ENCODE measurements at regions not wholly inside any gene's neighbourhood (a gene's known extent, or its start where the extent isn't known, plus 50 kb on each side); places are given as distances from the start of the nearest gene placed in this dataset.
A peak's percentile ranks its signal among the peaks of the same experiment; 100 is the strongest.

DNA sequence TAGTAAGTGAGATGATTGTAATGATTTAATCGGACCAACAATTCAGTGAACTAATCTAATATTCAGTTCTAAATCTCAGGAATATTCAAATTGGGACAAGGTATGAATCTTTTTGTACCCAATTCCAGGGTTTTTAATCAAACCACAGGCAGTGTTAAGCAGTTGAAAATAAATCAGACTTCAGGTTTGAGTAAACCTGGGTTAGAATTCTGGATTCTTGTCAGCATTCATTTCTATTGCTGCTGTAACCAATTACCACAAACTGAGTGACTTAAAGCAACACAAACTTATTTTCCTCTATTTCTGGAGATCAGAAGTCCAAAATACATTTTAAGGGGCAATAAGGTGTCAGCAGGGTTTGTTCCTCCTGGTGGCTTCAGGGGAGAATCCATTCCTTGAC, 208.4 kb upstream of the ZPLD1 start:
- H3K36me3 ChIP-seq: no peaks in the 10 kb centered on the region
- H3K4me3 ChIP-seq: no peak overlapping the region
- H3K27me3 ChIP-seq: no peaks in the 10 kb centered on the region
- TF ChIP-seq, protein P1, sequence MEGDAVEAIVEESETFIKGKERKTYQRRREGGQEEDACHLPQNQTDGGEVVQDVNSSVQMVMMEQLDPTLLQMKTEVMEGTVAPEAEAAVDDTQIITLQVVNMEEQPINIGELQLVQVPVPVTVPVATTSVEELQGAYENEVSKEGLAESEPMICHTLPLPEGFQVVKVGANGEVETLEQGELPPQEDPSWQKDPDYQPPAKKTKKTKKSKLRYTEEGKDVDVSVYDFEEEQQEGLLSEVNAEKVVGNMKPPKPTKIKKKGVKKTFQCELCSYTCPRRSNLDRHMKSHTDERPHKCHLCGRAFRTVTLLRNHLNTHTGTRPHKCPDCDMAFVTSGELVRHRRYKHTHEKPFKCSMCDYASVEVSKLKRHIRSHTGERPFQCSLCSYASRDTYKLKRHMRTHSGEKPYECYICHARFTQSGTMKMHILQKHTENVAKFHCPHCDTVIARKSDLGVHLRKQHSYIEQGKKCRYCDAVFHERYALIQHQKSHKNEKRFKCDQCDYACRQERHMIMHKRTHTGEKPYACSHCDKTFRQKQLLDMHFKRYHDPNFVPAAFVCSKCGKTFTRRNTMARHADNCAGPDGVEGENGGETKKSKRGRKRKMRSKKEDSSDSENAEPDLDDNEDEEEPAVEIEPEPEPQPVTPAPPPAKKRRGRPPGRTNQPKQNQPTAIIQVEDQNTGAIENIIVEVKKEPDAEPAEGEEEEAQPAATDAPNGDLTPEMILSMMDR (IDR thresholded peaks at IDR 0.05 in 4 of 5, conservative IDR thresholded peaks at IDR 0.05 in 1 of 5): no peak
- no peak for TF ChIP-seq POLR2A (IDR thresholded peaks at IDR 0.05)
- no peak for DNase-seq
- in situ Hi-C loops (cut with MboI; ENCODE audit: low sequenced_read_pairs in 4 of 4) (loop anchor here (5.0 to 10.0 kb wide), 5 partner anchors 311 to 424 kb away; no protein-coding TSS in a partner anchor), intact Hi-C loops (cut with DNase I; ENCODE audit: low total_unique reads) (loop anchor here (5.0 kb wide), 2 partner anchors 424 to 534 kb away; no protein-coding TSS in a partner anchor)
- no peaks in the 10 kb centered on the region for H3K4me1 ChIP-seq
- no peak overlapping the region for H3K27ac ChIP-seq
- no peak for ATAC-seq
- H3K9me3 ChIP-seq: no peaks in the 10 kb centered on the region

DNA sequence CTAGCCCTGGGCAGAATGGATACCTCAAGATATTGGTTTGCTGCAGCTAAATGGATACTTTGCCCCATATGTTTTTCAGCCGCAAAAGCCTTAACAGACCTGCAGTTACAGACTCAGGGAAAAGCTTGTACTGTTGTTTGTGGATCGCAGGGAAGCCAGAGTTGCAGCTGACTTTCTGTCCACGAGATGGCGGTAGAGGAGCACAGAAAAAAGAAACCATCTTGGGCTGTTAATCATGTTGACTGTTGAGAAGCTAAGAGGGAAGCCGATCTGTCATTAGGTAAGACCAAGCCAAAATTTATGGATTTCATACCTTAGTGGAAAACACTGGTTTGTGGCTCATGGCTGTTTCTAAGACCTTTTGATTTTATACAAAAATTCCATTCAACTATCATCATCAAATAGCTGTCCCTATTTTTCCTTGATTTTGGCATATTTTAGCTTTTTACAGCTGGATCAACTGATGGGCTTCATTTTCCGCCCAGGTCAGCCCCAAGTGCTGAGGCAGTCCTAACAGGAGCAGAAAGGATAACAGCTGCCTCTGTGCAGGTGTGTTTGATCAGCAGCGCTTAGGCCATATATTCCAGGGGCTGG, 205.7 kb upstream of the ZPLD1 start:
- Histone ChIP-seq H3K4me1 (no peaks in the 10 kb centered on the region), H3K36me3 (no peaks in the 10 kb centered on the region), H3K4me3 (no peak overlapping the region), H3K9me3 (no peaks in the 10 kb centered on the region), H3K27ac (no peak overlapping the region), H3K27me3 (no peaks in the 10 kb centered on the region)
- DNase-seq (peak; percentile 40 to 61), ATAC-seq (peak; percentile 76 to 82)
- intact Hi-C loops (cut with DNase I; ENCODE audit: low total_unique reads): loop anchor here (1.0 to 5.0 kb wide), 3 partner anchors 307 to 537 kb away; no protein-coding TSS in a partner anchor
- in situ Hi-C loops (cut with MboI; ENCODE audit: low sequenced_read_pairs in 4 of 4): loop anchor here (5.0 to 10.0 kb wide), 5 partner anchors 308 to 427 kb away; no protein-coding TSS in a partner anchor
- TF ChIP-seq, protein P1 (IDR thresholded peaks at IDR 0.05 in 4 of 5, conservative IDR thresholded peaks at IDR 0.05 in 1 of 5): peak; percentile 72 to 93 (median 81)
- TF ChIP-seq POLR2A (IDR thresholded peaks at IDR 0.05): no peak

DNA sequence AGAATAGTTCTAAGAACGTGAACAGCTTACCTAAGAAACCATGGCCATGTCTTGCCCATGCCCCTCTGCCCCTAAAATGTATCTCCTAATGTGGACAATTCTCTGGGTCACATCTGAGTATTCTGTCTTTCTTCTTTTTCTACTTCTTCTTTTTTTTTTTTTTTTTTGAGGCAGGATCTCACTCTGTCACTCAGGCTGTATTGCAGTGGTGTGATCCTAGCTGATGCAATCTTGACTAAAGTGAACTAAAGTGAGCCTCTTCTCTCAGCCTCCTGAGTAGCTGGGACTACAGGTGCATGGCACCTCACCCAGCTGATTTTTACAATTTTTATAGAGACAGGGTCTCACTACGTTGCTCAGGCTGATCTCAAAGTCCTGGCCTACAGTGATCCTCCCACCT, 204.8 kb upstream of the ZPLD1 start:
- no peak for DNase-seq
- H3K36me3 ChIP-seq: no peaks in the 10 kb centered on the region
- no peaks in the 10 kb centered on the region for H3K4me1 ChIP-seq
- in situ Hi-C loops (cut with MboI; ENCODE audit: low sequenced_read_pairs in 4 of 4): loop anchor here in 3 of 4 donors (5.0 to 10.0 kb wide), 2 partner anchors 305 to 307 kb away; no protein-coding TSS in a partner anchor
- no peak overlapping the region for H3K27ac ChIP-seq
- no peak for ATAC-seq
- H3K4me3 ChIP-seq: no peak overlapping the region
- no peaks in the 10 kb centered on the region for H3K27me3 ChIP-seq
- TF ChIP-seq, protein P1 (IDR thresholded peaks at IDR 0.05 in 4 of 5, conservative IDR thresholded peaks at IDR 0.05 in 1 of 5): no peak
- no peak for TF ChIP-seq POLR2A (IDR thresholded peaks at IDR 0.05)
- no peaks in the 10 kb centered on the region for H3K9me3 ChIP-seq
- intact Hi-C loops (cut with DNase I; ENCODE audit: low total_unique reads): no loop called here

DNA sequence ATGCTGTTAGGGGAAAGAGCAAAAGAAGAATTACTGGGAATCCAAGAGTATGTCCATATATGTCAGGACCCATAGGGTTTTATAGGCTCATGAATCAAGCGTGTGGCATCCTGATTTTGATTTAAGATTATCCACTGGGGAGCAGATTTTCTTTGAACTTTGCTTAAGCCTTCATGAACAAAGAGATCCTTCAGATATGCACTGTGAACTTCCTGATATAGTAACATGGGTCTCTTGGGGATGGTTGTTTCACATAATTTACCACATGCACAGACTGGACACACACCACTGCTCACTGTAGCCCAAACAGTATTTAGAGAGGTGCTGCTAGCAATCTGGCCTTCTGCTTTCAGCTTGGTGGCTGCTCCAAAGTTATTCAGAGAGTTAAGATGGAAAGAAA, 200.9 kb upstream of the ZPLD1 start:
- no peaks in the 10 kb centered on the region for H3K4me1 ChIP-seq
- in situ Hi-C loops (cut with MboI; ENCODE audit: low sequenced_read_pairs in 4 of 4): loop anchor here in 3 of 4 donors (5.0 to 10.0 kb wide), 2 partner anchors 301 to 303 kb away; no protein-coding TSS in a partner anchor
- no peak overlapping the region for H3K27ac ChIP-seq
- intact Hi-C loops (cut with DNase I; ENCODE audit: low total_unique reads): no loop called here
- no peak for DNase-seq
- no peak overlapping the region for H3K4me3 ChIP-seq
- no peak for ATAC-seq
- no peaks in the 10 kb centered on the region for H3K9me3 ChIP-seq
- H3K27me3 ChIP-seq: no peaks in the 10 kb centered on the region
- TF ChIP-seq, protein P1 (IDR thresholded peaks at IDR 0.05 in 4 of 5, conservative IDR thresholded peaks at IDR 0.05 in 1 of 5): no peak
- TF ChIP-seq POLR2A (IDR thresholded peaks at IDR 0.05): no peak
- H3K36me3 ChIP-seq: no peaks in the 10 kb centered on the region

Data from gastrocnemius medialis (tissue), 4 donors.